ENCODE measurements at regions not wholly inside any gene's neighbourhood (a gene's known extent, or its start where the extent isn't known, plus 50 kb on each side); places are given as distances from the start of the nearest gene placed in this dataset.

DNA sequence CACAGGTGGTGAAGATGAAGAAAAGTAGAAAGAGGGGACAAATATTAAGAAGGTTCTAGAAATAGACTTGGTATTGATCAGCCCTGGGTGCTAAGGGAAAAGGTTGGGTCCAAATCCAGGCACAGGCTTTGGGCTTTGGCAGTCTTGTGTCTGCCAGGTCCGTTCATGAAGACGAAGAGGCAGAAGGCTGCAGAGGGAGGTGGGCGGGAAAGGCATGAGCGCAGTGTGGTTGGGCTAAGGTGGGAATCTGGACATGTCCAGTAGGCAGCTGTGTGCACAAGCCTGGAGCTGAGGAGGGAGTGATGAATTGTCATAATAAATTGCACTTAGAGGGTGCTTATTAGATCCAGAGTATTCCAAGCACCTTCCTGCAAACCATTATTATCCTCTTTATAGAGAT is 105.7 kb upstream of the TEX51 start:
- DNase-seq (ENCODE audit: low spot score) (no peak), FAIRE-seq (no peak)

DNA sequence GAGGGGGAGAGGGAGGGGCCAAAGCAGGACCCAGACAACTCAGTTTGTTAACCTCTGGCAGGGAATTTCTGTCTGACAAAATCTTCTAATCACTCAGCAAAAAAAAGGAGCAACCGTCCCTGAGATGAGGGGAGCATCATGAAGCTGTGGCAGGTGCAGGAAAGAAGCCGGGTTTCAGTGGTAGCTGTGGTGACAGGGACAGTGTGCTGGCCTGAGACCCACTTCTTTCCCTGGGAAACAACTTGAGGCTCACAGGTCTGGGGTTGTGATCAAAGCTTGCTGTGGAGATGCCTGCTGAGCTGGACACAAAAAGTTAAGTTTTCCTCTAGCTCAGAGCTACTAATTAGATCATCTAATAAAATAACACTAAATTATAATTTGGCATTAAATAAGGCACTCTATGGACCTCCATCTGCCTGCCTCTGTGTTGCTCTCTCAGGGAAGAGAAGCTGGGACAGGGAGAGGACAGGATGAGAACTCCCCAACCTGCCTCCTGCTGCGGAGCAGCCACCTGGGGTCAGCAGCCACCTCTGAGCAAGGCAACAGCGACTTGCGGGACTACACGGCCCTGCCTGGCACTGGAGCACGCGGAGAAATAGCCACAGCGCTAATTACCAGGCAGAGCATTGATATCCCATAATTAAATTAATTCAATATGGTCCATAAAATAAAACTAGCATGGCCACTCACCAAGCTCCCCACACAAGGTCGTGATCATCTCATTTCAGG is 104.6 kb upstream of the TEX51 start:
- FAIRE-seq: no peak
- no peak for DNase-seq (ENCODE audit: low spot score)

DNA sequence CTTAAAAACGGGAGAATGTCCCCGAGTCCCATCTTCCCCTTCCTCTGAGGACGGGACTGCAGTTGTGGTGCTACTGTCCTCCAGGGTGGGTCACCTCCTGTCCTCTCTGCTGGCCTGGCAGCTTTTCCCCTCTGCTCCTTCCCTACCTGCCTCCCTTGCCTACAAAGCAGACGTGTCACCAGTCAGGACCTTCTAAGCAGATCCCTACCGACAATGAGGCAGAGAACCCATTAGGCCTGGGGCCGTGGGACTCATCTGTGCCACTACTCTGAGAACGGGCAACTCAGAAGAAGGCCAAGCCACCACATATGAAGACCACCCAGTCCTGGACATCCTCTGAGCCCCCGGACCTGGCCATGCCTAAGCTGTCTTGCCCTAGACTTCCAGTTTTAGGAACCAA is 103.0 kb upstream of the TEX51 start:
- DNase-seq (ENCODE audit: low spot score) (no peak), FAIRE-seq (no peak)

DNA sequence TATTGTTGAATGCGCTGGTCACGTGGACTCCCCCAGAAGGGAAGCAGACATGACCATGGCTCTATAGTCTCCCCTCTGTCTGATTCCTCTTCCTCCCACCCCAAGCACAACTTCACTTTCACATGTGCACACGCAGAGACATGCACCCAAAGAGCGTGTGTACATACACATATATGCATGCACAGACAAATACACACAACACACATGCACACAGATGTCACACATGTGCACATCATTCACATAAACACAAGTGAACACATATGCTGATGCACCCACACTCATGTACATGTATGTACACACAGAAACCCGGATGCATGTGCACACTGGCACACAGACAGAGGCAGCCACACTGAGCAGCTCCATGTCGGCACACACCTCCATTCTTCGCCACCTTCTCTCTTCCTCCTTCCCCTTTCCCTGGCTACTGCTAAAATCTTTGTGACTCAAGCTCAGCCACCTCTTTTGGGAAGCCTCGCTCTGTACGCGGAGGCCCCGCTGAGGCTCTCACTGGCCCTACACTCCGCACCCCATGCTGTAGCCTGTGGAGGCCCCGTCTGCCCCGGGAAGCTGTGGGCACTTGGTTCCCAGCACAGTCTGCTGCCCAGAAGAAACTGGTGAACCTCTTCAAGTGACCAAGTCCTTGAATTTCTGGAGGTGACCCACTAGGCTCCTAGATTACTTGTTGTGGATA is 101.6 kb upstream of the TEX51 start:
- DNase-seq (ENCODE audit: low spot score): no peak
- no peak for FAIRE-seq

DNA sequence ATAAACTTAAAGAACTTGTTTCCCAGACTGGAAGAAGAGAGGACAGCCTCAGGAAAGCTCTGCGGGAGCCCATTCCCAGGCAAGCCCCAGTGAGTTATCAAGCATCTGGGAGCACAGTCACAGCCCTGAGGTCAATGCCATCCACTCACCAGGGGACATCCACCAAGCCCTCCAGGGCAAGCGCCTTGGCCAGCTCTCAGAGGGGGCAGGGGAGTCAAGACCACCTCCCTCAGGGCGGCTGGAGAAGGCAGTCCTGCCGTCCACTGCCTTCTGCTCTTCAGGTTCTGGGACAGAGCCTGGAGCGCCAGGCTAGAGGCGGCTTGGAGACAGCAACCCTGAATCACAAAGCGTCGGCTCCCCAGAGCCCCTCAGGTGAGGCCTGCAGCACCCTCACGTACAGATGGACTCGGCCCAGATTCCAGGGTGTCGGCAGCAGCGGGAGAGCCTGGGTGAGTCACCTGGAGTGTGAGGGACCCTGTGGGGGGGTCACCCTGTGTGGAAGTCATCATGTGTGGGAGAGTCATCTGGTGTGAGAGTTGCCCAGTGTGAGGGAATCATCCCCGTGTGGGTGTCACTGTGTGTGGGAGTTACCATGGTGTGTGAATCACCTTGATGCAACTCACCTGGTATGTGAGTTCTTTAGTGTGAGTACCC is 100.9 kb upstream of the TEX51 start:
- no peak for FAIRE-seq

DNA sequence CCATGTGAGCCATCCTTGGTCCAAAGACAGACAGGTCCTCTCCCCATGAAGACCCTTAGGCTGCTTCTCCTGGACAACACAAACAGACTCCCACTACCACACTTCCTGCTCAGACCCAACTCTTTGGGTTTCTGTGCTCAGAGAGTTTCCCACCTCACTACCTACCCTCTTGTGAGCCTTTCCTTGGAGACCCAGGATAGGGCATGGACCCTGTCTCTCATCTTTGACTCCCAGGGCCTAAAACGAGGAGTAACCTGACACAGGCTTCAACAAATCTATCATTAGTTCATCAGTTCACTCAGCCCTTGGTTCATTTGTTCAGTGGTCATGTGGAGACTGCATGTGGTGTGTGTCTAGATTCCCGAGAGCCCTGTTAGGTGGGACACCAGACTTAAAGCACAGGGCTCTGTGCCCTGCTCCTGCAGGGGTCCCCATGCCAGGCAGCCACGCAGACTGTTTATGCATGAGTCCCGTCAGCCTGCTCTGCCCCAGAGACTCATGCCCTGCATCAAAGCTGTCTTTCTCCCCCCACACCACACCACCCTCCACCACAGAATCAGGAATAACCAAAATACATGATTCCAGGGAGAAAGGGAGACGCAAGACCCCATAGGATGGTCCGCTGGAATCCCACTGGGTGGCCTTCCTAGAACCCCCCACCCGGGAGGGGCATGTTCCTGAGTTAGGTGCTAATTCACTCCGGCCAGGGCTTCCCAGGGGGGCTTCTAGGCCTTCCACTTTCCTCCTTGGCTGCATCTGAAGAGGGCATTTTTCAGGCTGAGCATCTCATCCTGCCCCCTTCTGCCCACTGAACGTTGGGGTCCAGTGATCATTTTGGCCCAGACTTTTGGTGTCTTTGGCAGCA is 100.2 kb upstream of the TEX51 start:
- no peak for FAIRE-seq
- DNase-seq (ENCODE audit: low spot score): no peak

More for the DNA sequence above, 100.9 kb upstream of the TEX51 start:
- peak; percentile 11 for DNase-seq (ENCODE audit: low spot score)

DNA sequence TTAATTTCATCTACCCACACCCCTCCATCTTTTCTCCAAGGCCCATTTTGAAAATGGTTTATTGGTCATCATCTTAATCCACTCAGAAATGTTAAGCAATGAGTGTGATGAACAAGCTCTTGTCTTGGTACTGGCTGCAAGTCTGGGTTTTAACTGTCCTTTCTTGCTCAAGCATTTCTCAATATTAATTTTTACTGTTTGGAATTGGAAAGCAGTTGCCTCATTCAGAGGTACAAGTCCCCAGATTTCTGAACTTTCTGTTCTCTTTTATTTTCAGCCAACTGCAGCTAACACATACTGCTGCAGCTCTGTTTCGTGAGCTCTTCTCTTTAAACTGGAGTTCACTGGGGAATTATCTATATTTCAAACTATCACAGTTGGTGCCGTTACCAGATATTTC is 99.4 kb upstream of the TEX51 start:
- DNase-seq (ENCODE audit: low spot score): no peak

DNA sequence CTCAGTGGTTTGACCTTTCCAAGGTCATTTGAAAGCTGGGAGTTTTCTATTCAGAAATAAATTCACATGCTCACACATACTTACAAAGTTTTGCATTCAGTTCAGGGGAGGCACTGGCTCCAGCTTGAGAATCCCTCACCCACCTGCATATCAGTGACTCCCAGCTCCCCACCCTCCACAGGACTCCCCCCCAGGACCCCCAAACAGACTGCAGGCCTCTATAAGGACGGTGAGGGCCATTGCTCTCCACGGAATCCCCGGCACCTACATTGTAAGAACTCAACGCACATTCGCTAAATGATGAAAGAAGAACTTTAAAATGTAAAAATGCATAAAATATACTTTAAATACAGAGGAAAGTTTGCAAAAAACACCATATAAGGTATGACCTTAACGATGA is 97.2 kb upstream of the TEX51 start:
- no peak for FAIRE-seq

More for the DNA sequence above, 99.4 kb upstream of the TEX51 start:
- FAIRE-seq: no peak

DNA sequence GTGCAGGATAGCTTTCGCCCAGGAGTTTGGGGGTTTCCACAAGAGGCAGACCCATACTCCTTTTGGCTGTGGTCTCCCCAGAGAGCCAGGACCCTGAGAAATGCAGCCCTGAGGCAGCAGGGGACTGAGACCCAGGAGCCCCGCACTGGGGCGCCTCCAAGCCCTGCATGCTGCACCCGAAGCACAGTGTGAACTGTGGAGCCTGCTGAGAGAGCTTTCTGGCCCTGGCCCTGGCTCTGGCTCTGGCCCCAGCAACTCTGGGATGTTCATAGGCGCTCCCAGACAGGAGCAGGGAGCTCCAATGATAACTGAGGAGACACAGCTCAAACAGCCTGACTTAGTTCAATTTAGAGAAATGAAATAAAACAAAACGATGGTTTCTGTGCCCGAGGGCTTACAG is 96.4 kb upstream of the TEX51 start:
- FAIRE-seq: no peak
- DNase-seq (ENCODE audit: low spot score): no peak

More for the DNA sequence above, 97.2 kb upstream of the TEX51 start:
- DNase-seq (ENCODE audit: low spot score): no peak

DNA sequence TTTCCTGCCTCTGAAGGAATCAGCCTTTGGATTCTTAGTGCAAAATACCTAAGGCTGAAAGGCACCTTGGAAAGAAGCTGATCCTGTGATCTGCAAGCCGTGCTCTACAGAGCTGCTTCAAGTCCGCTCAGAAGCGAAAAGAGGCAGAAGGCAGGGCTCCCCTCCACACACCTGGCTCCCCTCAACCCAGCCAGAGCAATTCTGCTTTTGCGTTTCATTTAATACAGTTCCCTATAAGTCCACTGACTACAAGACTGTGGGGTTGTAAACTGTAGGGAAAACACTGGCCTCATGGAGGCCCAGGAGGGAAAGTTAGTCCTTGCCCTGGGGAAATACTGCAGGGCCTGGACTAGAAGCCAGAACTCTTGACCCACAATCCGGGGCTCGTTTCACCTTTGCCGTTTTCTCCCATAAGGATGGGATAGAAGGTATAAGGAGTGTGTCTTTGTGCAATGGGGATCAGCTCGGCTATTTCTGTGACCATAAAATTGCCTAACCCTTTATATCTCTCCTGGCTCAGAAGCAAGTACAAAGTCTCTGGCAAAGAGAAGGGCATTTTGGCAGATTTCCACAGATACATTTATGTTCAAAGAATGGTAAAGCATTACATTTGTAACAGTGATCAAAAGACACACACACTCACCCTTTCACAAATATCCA is 95.8 kb upstream of the TEX51 start:
- DNase-seq (ENCODE audit: low spot score) (no peak), FAIRE-seq (no peak)

DNA sequence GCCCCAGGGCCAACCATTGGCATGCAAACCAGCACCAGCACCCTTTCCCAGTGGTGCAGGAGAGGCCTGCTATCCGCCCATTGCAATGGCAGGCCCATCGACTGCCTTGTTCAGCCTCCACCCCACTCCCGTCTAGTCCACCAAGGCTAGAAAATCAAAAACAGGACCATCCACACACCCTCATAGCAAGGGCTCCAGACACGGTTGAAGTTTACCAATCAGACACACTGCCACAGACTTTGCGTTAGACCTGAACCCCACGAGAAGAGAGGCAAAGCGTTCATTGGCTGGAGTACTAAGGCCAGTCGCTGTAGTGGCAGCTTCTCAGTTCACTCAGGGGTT is 95.3 kb upstream of the TEX51 start:
- no peak for DNase-seq (ENCODE audit: low spot score)
- no peak for FAIRE-seq

DNA sequence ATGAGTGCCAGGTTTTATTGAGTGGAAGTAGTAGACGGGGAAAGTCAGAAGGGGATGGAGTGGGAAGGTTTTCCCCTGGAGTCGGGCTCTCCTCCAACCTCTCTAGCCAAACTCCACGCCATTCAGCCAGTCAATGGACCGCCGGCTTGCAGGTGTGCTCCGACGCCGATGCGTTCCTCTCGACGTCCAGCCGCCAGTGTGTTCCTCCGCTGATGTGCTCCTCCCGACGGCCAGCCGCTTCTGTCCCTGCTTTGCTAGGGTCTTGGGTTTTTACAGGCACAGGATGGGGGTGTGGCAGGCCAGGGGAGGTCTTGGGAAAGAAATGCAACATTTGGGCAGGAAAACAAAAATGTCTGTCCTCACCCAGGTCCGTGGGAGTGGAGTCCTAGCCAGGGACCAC is 94.3 kb upstream of the TEX51 start:
- FAIRE-seq: no peak
- no peak for DNase-seq (ENCODE audit: low spot score)

DNA sequence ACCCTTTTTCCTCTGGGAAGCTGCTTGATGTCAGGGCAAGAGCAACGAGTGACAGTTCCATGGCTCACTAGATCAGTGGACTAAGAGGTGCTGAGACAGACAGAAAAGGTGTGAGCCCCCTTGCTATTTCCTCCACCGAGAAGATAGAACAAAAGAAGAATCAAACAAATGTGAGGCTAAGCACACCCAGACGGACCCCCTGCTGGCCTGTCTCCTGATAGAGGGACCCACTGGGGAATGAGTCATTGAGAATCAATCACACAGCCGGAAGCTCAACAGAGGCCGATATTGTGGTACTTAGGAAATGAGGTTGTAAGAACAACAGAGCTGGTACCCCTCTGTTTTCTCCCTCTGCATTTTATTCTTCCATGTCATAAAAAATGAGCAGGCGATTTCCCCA is 89.8 kb upstream of the TEX51 start:
- DNase-seq (ENCODE audit: low spot score) (no peak), FAIRE-seq (no peak)

DNA sequence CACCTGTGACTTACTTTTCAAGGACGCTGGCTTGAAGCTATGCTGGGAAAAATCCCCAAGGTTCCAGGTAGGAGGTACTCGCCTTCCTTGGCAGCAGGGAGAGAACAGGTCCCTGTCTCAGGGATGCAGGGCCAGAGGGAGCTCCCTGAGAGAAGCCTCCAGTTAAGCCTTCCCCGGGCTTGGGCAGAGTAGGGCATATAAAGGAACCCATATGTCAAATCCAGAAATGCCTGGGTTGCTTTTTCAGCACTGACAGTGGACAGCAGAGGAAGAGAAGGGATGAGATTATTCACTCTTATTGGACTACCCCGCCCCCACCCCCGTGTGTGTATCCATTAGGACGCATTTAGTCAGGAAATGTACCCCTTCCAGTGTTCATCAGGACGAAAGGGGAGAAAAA is 89.3 kb upstream of the TEX51 start:
- FAIRE-seq (no peak), DNase-seq (ENCODE audit: low spot score) (no peak)

DNA sequence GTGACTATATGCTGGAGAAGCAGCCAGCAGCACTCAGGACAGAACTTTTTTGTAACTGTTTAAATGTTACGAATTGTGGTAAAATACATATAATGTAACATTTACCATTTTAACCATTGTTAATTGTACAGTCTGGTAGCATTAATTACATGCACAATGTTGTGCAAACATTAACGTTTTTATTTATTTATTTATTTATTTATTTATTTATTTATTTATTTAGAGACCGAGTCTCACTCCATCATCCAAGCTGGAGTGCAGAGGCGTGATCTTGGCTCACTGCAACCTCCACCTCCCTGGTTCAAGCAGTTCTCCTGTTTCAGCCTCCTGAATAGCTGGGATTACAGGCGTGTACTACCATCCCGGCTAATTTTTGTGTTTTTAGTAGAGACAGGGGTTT is 88.7 kb upstream of the TEX51 start:
- FAIRE-seq: no peak

DNA sequence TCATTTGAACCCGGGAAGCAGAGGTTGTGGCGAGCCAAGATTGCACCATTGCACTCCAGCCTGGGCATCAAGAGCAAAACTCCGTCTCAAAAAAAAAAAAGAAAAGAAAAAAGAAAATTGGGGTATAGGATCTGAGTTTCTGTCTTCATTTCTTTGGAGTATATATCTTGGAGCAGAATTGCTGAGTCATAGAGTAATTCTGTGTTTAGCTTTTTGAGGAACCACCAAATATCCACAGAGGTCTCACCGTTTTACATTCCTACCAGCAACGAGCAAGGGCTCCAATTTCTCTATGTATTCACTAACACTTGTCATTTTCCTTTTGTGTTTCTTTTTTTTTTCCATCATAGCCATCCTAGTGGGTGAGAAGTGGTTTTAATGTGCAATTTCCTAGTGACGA is 87.6 kb upstream of the TEX51 start:
- no peak for DNase-seq (ENCODE audit: low spot score)
- FAIRE-seq: no peak

More for the DNA sequence above, 88.7 kb upstream of the TEX51 start:
- no peak for DNase-seq (ENCODE audit: low spot score)

DNA sequence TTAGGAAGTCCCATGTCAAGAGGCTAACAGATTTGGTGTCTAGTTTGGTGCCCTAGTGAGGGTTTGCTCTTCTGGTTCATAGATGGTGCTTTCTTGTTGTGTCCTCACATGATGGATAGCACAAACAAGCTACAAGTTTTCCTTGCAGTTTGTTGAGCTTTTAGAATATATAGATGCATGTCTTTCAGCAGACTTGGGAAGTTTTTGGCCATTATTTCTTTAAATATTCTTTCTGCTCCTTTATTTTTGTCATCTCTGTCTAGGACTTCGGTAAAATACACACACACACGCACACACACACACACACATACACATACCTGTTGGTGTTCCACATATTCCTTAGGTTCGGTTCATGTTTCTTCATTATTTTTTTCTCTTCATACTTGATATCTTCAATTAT is 81.5 kb upstream of the TEX51 start:
- FAIRE-seq (no peak), DNase-seq (ENCODE audit: low spot score) (no peak)

DNA sequence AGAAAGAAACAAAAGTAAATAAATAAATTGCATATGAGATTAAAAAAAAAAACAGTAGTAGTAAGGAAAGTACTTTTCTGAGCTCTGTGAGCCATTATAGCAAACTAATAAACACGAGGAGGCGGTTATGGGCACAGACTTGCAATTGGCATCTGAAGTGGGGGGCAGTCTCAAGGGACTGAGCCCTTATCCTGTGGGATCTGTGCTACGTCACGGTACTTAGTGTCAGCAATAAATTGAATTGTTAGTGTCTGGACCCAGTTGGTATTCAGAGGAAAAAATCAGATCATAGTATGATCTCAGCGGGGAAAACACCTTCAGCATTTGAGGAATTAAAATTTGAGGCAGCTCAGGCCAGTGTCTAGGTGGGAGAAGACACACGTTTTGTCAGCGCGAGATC is 76.6 kb upstream of the TEX51 start:
- DNase-seq (ENCODE audit: low spot score): no peak

DNA sequence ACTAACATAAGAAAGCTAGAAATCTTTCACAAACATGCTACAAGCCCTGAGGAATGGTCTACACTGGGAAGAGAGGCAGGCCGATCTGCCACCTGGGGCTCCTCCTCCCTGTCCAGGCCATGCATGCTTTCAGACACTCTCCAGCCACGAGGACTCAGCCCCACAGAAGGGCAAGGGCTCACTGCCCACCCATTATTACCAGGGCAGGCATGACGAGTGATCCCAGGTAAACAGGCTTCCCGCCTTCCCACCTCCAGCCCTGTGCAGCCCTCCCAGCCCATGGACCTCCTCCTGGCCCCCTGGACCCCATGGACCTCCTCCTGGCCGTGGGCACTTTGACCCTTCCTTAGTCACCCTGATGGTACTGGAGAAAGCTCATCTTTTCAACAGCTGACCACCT is 75.8 kb upstream of the TEX51 start:
- DNase-seq (ENCODE audit: low spot score): no peak
- FAIRE-seq: no peak

More for the DNA sequence above, 76.6 kb upstream of the TEX51 start:
- FAIRE-seq: no peak

DNA sequence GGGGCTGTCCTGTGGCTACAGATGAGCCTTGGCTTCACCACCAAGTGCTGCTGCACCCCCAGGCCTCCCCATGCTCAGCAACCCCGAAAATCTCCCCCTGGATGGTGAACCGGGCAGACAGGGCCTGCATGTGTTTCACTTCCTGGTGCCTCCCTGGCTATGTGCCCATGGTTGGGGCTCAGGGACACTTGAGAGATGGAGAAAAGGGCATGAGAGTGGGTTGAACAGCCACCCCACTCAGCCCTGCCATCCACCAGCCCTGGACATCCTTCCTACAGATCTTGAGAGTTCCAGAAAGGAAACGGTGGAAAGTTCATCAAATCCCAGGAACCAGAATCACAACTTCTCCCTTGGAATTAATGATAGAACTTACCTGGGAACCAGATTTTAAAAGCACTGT is 74.7 kb upstream of the TEX51 start:
- DNase-seq (ENCODE audit: low spot score): no peak

DNA sequence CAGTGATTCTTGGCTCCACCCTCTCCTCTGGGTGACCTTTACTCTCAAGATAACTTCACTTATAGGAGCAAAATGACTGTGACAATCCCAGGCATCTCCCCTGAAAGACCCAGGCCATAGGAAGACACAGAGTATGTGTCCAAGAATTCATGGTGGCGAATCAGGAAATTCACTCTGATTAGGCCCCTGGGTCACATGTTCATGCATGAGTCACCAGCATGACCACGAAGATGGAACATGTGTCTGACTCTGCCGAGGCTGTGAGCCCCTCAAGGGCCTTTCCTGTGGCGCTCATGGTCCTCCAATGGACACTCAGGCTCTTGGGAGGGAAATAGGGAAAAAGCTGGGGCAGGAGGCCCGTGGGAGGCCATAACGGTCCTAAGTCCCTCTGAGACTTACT is 74.0 kb upstream of the TEX51 start:
- FAIRE-seq (no peak), DNase-seq (ENCODE audit: low spot score) (no peak)

More for the DNA sequence above, 74.7 kb upstream of the TEX51 start:
- FAIRE-seq: no peak
